Esophagus squamous epithelium (tissue), 5 donors: ENCODE measurements at regions not wholly inside any gene's neighbourhood (a gene's known extent, or its start where the extent isn't known, plus 50 kb on each side); places are given as distances from the start of the nearest gene placed in this dataset.

Experiments
- DNase-seq: peaks from one replicate; lab custom pipeline; 2025; lab: John Stamatoyannopoulos, UW
- H3K27ac ChIP-seq, 4 donors: fragments of 200-600 bp; sonication (generic); one replicate each; pipeline ENCODE4 v1.5.1; 2016 to 2019; ENCODE audit warnings: mild to moderate bottlenecking in 1 of 4
- H3K27me3 ChIP-seq, 4 donors: fragments of 200-600 bp; sonication (generic); 1 replicate in 3 of 4; 2 replicates in 1 of 4; pipeline versions ENCODE4 v1.5.1 to v1.6.0; 2017 to 2021; ENCODE audit warnings: antibody characterized with exemption in 1 of 4
- H3K36me3 ChIP-seq, 3 donors: fragments of 200-600 bp; sonication (generic); one replicate each; pipeline ENCODE4 v1.5.1; 2016 to 2019
- H3K4me1 ChIP-seq, 3 donors: fragments of 200-600 bp; sonication (generic); one replicate each; pipeline ENCODE4 v1.5.1; 2017 to 2019
- H3K4me3 ChIP-seq, 4 donors: fragments of 200-600 bp; sonication (generic); 1 replicate in 3 of 4; 2 replicates in 1 of 4; pipeline ENCODE4 v1.5.1; 2016 to 2019; ENCODE audit warnings: mild to moderate bottlenecking in 2 of 4, moderate library complexity in 1 of 4
- H3K9me3 ChIP-seq, 3 donors: fragments of 200-600 bp; sonication (generic); one replicate each; pipeline ENCODE4 v1.5.1; 2016 to 2019
- CTCF ChIP-seq, 6 experiments: fragments of 450-650 bp in 4 of 6; fragments of 200-600 bp in 2 of 6; sonication (generic) in 2 of 6; IDR thresholded peaks; one replicate each; pipeline ENCODE4 v1.5.1; 2016 to 2019; ENCODE audit warnings: antibody characterized with exemption in 6 of 6, mild to moderate bottlenecking in 4 of 6, moderate library complexity in 4 of 6
- POLR2A ChIP-seq, 4 donors: fragments of 450-650 bp; IDR thresholded peaks; one replicate each; pipeline ENCODE4 v1.6.1; 2017; ENCODE audit warnings: antibody characterized with exemption in 4 of 4, mild to moderate bottlenecking in 4 of 4, moderate library complexity in 3 of 4
- WGBS, 2 donors: methylation state at CpG; one replicate each; pipeline ENCODE4 v1.1.5; 2018; 5-methylcytosine and 5-hydroxymethylcytosine counted together
- intact Hi-C: fragments of 100-400 bp; cut with DNase I; formaldehyde crosslinking; loops from one replicate; pipeline ENCODE4 v1.15.0; 2022
- donor health status: DM: yes; HTN: yes; CAD: no.

GRCh38 chr4:138107023-138107422, 135.1 kb downstream of the SLC7A11 start:
- 73 to 93% methylated on average over 4 of the region's 4 CpGs for WGBS, 2 donors
- DNase-seq: no peak
- peaks cover 0 to 11% (median 0%) of the 10 kb centered on the region in 3 donors for H3K4me1 ChIP-seq
- intact Hi-C loops: no loop called here
- H3K27ac ChIP-seq: no peak overlapping the region
- H3K9me3 ChIP-seq: no peaks in the 10 kb centered on the region
- no peak for TF ChIP-seq CTCF (IDR thresholded peaks at IDR 0.05)
- no peak for TF ChIP-seq POLR2A (IDR thresholded peaks at IDR 0.05)
- H3K27me3 ChIP-seq: no peaks in the 10 kb centered on the region
- no peaks in the 10 kb centered on the region for H3K36me3 ChIP-seq
- H3K4me3 ChIP-seq: no peak overlapping the region

DNA sequence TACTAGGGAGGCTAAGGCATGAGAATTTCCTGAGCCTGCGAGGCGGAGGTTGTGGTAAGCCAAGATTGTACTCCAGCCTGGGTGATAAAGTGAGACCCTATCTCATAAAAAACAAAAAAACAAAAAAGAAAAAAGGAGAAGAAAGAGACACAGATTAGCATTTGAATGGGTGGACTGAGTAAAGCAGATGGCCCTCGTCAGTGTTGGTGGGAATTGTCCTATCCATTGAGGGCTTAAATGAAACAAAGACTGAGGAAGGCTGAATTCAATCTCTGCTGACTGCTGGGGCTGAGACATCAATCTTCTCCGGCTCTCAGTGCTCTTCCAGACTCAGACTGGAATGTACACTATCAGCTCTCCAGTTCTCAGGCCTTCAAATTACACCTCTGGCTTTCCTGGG, 136.8 kb downstream of the SLC7A11 start:
- 77 to 87% methylated on average over 4 of the region's 4 CpGs for WGBS, 2 donors
- Histone ChIP-seq H3K4me1 (no peaks in the 10 kb centered on the region), H3K27me3 (no peaks in the 10 kb centered on the region), H3K27ac (no peak overlapping the region), H3K4me3 (no peak overlapping the region), H3K36me3 (no peaks in the 10 kb centered on the region), H3K9me3 (no peaks in the 10 kb centered on the region)
- DNase-seq: no peak
- intact Hi-C loops: no loop called here
- TF ChIP-seq POLR2A (IDR thresholded peaks at IDR 0.05) (no peak), CTCF (IDR thresholded peaks at IDR 0.05) (no peak)

GRCh38 chr4:138104284-138104680, 137.9 kb downstream of the SLC7A11 start:
- DNase-seq: no peak
- TF ChIP-seq CTCF (IDR thresholded peaks at IDR 0.05) (no peak), POLR2A (IDR thresholded peaks at IDR 0.05) (no peak)
- H3K27ac ChIP-seq: no peak overlapping the region

DNA sequence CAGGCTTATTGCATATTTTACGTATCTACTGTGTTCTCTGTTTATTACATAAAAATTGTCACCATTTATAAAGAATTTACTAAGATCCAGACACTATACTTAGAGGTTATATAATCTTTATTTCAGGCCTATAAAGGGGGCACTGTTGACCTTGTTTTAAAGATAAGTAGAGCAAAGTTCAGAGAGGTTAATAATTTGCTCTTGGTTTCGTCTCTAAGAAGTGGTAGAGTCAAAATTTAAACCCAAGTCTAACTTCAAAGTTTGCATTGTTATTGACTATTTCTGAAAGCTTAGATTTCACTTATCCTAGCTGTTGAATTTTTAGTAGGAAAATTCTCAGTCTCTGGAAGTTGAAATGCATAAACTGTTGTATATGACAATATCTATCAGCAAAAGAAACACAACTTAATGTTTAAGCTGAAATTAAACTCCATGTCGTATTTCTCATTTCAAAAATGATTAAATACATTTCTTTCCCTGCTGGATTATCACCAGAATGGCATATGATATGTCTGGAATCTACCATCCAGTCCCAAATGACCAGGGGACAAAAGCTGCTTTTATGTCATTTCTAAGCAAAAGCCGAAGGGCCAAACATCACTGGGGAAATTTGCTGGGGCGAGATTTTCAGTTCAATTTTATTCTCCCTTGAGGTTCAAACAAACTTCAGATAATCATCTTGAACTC, 138.4 kb downstream of the SLC7A11 start:
- no peak overlapping the region for H3K27ac ChIP-seq
- H3K27me3 ChIP-seq: no peaks in the 10 kb centered on the region
- no peaks in the 10 kb centered on the region for H3K4me1 ChIP-seq
- no peak for DNase-seq
- 72 to 88% methylated on average over 5 of the region's 5 CpGs for WGBS, 2 donors
- intact Hi-C loops: no loop called here
- TF ChIP-seq CTCF (IDR thresholded peaks at IDR 0.05) (no peak), POLR2A (IDR thresholded peaks at IDR 0.05) (no peak)
- H3K4me3 ChIP-seq: peak overlapping the region in 1 of 4 donors; percentile 1
- H3K9me3 ChIP-seq: no peaks in the 10 kb centered on the region
- no peaks in the 10 kb centered on the region for H3K36me3 ChIP-seq

More at GRCh38 chr4:138104284-138104680, 137.9 kb downstream of the SLC7A11 start:
- intact Hi-C loops: no loop called here
- H3K36me3 ChIP-seq: no peaks in the 10 kb centered on the region
- no peaks in the 10 kb centered on the region for H3K9me3 ChIP-seq
- WGBS, 2 donors: 64 to 76% methylated on average over 5 to 6 of the region's 6 CpGs
- H3K4me3 ChIP-seq: peak overlapping the region in 1 of 4 donors; percentile 1
- H3K27me3 ChIP-seq: no peaks in the 10 kb centered on the region
- H3K4me1 ChIP-seq: no peaks in the 10 kb centered on the region

GRCh38 chr4:138099385-138099784, 142.8 kb downstream of the SLC7A11 start:
- DNase-seq: no peak
- no peak for TF ChIP-seq CTCF (IDR thresholded peaks at IDR 0.05)
- no peak for TF ChIP-seq POLR2A (IDR thresholded peaks at IDR 0.05)
- 55 to 61% methylated on average over 3 of the region's 3 CpGs for whole genome bisulfite sequencing, 2 donors

More at GRCh38 chr4:138099385-138099784, 142.8 kb downstream of the SLC7A11 start:
- H3K27me3 ChIP-seq: no peaks in the 10 kb centered on the region
- no peaks in the 10 kb centered on the region for H3K36me3 ChIP-seq
- H3K9me3 ChIP-seq: no peaks in the 10 kb centered on the region
- H3K4me1 ChIP-seq: no peaks in the 10 kb centered on the region
- H3K27ac ChIP-seq: no peak overlapping the region
- no peak overlapping the region for H3K4me3 ChIP-seq
- intact Hi-C loops: loop anchor here (10.0 kb wide), 1 partner anchor 285 kb away; no protein-coding TSS in a partner anchor
